K562 (cell line): ENCODE measurements at regions not wholly inside any gene's neighbourhood (a gene's known extent, or its start where the extent isn't known, plus 50 kb on each side); places are given as distances from the start of the nearest gene placed in this dataset.

Experiments used
- ATAC-seq: fragments of 200-7000 bp; cut with Tn5 transposase; 3 replicates; pipeline ENCODE4 v1.9.1; 2020; ENCODE audit warnings: moderate library complexity
- BruUV-seq: library from RNA; stranded (reverse); fragments of 400-500 nt; replicated peaks from 2 replicates; lab custom pipeline; 2021; lab: Mats Ljungman, UMichigan
- CTCF ChIA-PET: fragments of 300-600 bp; formaldehyde crosslinking; extraction: SDS; loops from one replicate; lab custom pipeline; 2021; ENCODE audit warnings: low intra/inter-chr PET ratio; lab: Yijun Ruan, JAX
- POLR2A ChIA-PET: fragments of 300-600, 350-650 bp; sonication (Branson Sonifier 250); formaldehyde crosslinking; extraction: SDS; loops from one replicate; lab custom pipeline; 2021; ENCODE audit warnings: antibody characterized with exemption, inconsistent platforms; lab: Yijun Ruan, JAX
- DNase-seq, 4 experiments: peaks; one replicate each; pipeline versions ENCODE4 v3.0.0 to v3.0.0-alpha.2; 2011 to 2018; ENCODE audit warnings: low spot score in 3 of 4, mixed read lengths in 3 of 4; ENCODE audit errors: extremely low read depth in 1 of 4
- FAIRE-seq: peaks from 2 replicates; lab custom pipeline; 2011; peaks lifted over from hg19 to GRCh38; lab: Jason Lieb, UNC
- H2AFZ ChIP-seq: 2 replicates; pipeline ENCODE4 v1.6.0; 2011; ENCODE audit warnings: low read depth, low read length, control low read depth, inconsistent platforms
- H3K27ac ChIP-seq: fragments of 200-600 bp; 3 replicates; pipeline ENCODE4 v1.8.0; 2011; ENCODE audit warnings: low read depth, mild to moderate bottlenecking, control low read depth, inconsistent platforms, low read length, moderate library complexity, mixed read lengths; ENCODE audit errors: extremely low read depth
- H3K27me3 ChIP-seq, 2 experiments: fragments of 300-600 bp in 1 of 2; 2 replicates in 1 of 2; 3 replicates in 1 of 2; pipeline versions ENCODE4 v1.6.0 to v1.8.0; 2011; ENCODE audit warnings: inconsistent platforms in 2 of 2, low read length in 2 of 2, mild to moderate bottlenecking in 1 of 2, mixed read lengths in 1 of 2, moderate library complexity in 1 of 2; ENCODE audit not compliant: control insufficient read depth in 2 of 2, insufficient read depth in 2 of 2
- H3K36me3 ChIP-seq: fragments of 300-600 bp; 3 replicates; pipeline ENCODE4 v1.8.0; 2011; ENCODE audit warnings: mild to moderate bottlenecking, low read length, inconsistent platforms; ENCODE audit not compliant: control insufficient read depth, insufficient read depth
- H3K4me1 ChIP-seq, 2 experiments: fragments of 200-600 bp in 1 of 2; replicated peaks in 1 of 2; 2 replicates in 1 of 2; 3 replicates in 1 of 2; pipeline versions ENCODE4 v1.5.1 to v1.8.0; 2011; ENCODE audit warnings: inconsistent platforms in 2 of 2, low read length in 2 of 2, mild to moderate bottlenecking in 1 of 2, mixed read lengths in 1 of 2, moderate library complexity in 1 of 2; ENCODE audit not compliant: control insufficient read depth in 2 of 2, insufficient read depth in 2 of 2
- H3K4me2 ChIP-seq: 2 replicates; pipeline ENCODE4 v1.6.1; 2011; ENCODE audit warnings: low read length, control low read depth, inconsistent platforms, mixed read lengths; ENCODE audit not compliant: insufficient read depth
- H3K4me3 ChIP-seq: fragments of 200-600 bp; sonication (generic), shearing (Covaris generic); 2 replicates; pipeline ENCODE4 v1.5.1; 2016; ENCODE audit warnings: control low read depth, inconsistent platforms
- H3K79me2 ChIP-seq: fragments of 200-600 bp; 3 replicates; pipeline ENCODE4 v1.8.0; 2011; ENCODE audit warnings: low read length, inconsistent platforms; ENCODE audit not compliant: control insufficient read depth, insufficient read depth
- H3K9ac ChIP-seq, 2 experiments: 2 replicates each; pipeline versions ENCODE4 v1.6.0 to v1.6.1; 2011; ENCODE audit warnings: low read depth in 2 of 2, low read length in 2 of 2, control low read depth in 1 of 2, inconsistent platforms in 1 of 2, mild to moderate bottlenecking in 1 of 2, mixed read lengths in 1 of 2; ENCODE audit not compliant: insufficient read depth in 1 of 2
- H3K9me1 ChIP-seq: one replicate; pipeline ENCODE4 v1.6.0; 2011; ENCODE audit warnings: inconsistent platforms, mild to moderate bottlenecking, low read length, moderate library complexity; ENCODE audit not compliant: control insufficient read depth, insufficient read depth
- H3K9me3 ChIP-seq: replicated peaks from 2 replicates; pipeline ENCODE4 v1.5.1; 2011; ENCODE audit warnings: low read depth, low read length, inconsistent platforms; ENCODE audit not compliant: control insufficient read depth, insufficient read depth
- H4K20me1 ChIP-seq: replicated peaks from 2 replicates; pipeline ENCODE4 v1.6.1; 2011; ENCODE audit warnings: low read length, inconsistent platforms, mixed read lengths; ENCODE audit not compliant: control insufficient read depth, insufficient read depth
- CBX3 ChIP-seq, 2 experiments: IDR thresholded peaks; 1 replicate in 1 of 2; 2 replicates in 1 of 2; pipeline ENCODE4 v1.6.1; 2012; ENCODE audit warnings: inconsistent platforms in 2 of 2, low read length in 2 of 2, borderline replicate concordance in 1 of 2, control low read depth in 1 of 2
- CEBPB ChIP-seq: fragments of 450-650 bp; IDR thresholded peaks from 2 replicates; pipeline ENCODE4 v1.6.1; 2016; ENCODE audit warnings: missing genetic modification characterization, missing compliant biosample characterization
- CEBPG ChIP-seq, 3 experiments: fragments of 200-800 bp in 1 of 3; sonication (Bioruptor generic) in 1 of 3; sonication (generic) in 1 of 3; formaldehyde crosslinking in 1 of 3; IDR thresholded peaks in 2 of 3; conservative IDR thresholded peaks in 1 of 3; 2 replicates each; pipeline versions ENCODE4 v1.6.1 to v1.8.0; 2016 to 2022; ENCODE audit warnings: missing compliant biosample characterization in 2 of 3, missing genetic modification characterization in 2 of 3, mild to moderate bottlenecking in 1 of 3, missing genetic modification reagents in 1 of 3
- MEIS2 ChIP-seq: fragments of 450-650 bp; IDR thresholded peaks from 2 replicates; pipeline ENCODE4 v1.6.1; 2014; ENCODE audit warnings: mild to moderate bottlenecking; ENCODE audit not compliant: partially characterized antibody
- RAD21 ChIP-seq, 2 experiments: fragments of 250-450 bp in 1 of 2; fragments of 450-650 bp in 1 of 2; sonication (Bioruptor Pico) in 1 of 2; formaldehyde crosslinking in 1 of 2; IDR thresholded peaks in 1 of 2; conservative IDR thresholded peaks in 1 of 2; 2 replicates each; pipeline versions ENCODE4 v1.4.0 to v1.8.0; 2020 to 2022; ENCODE audit warnings: mild to moderate bottlenecking in 2 of 2, moderate library complexity in 1 of 2
- ZNF165 ChIP-seq: fragments of 250-450 bp; sonication (Bioruptor Pico); IDR thresholded peaks from 2 replicates; pipeline ENCODE4 v1.4.0; 2020; ENCODE audit warnings: borderline replicate concordance
- ZZZ3 ChIP-seq: fragments of 450-650 bp; IDR thresholded peaks from 2 replicates; pipeline ENCODE4 v1.6.1; 2016; ENCODE audit warnings: antibody characterized with exemption, mild to moderate bottlenecking, moderate library complexity
- WGBS: fragments of 100-300 bp; shearing (Covaris generic); methylation state at CpG from one replicate; pipeline ENCODE4 v1.1.6; 2016; ENCODE audit warnings: low coverage, mixed read lengths; ENCODE audit not compliant: insufficient coverage; ENCODE audit errors: missing lambda C conversion rate; 5-methylcytosine and 5-hydroxymethylcytosine counted together
- in situ Hi-C: fragments of 300-500 bp; cut with MboI; formaldehyde crosslinking; loops from 4 replicates; pipeline ENCODE4 v1.15.0; 2018; ENCODE audit warnings: inconsistent platforms, mixed read lengths
- intact Hi-C: fragments of 100-400 bp; cut with micrococcal nuclease; formaldehyde crosslinking; loops from 2 replicates; pipeline ENCODE4 v1.14.2; 2022
- TF ChIP-seq, protein P1 (sequence below): fragments of 250-450 bp; sonication (Bioruptor Pico); IDR thresholded peaks from 2 replicates; pipeline ENCODE4 v1.4.0; 2020; ENCODE audit warnings: mild to moderate bottlenecking, moderate library complexity, borderline replicate concordance

- 91% methylated on average over 1 of the region's 1 CpG for WGBS
- 0 out of 3 replicates have a peak, but pooled peaks cover 3% of the 10 kb centered on the region for H3K79me2 ChIP-seq
- H3K27me3 ChIP-seq: no peaks in the 10 kb centered on the region
- H3K4me2 ChIP-seq: no peak overlapping the region
- TF ChIP-seq ZNF165 (CRISPR knock-in tag) (no peak), CEBPB (tag) (peak; percentile 92), CEBPG (CRISPR knock-in tag; IDR thresholded peaks at IDR 0.05) (no peak), CEBPG (tag; conservative IDR thresholded peaks at IDR 0.05 in 1 of 2, IDR thresholded peaks at IDR 0.05 in 1 of 2) (peak in 1 of 2 experiments; percentile 71; a peak in 3 of 4 replicates), CBX3 (IDR thresholded peaks at IDR 0.05; ENCODE audit: borderline replicate concordance in 1 of 2, low read length in 2 of 2) (no peak), MEIS2 (no peak), ZZZ3 (no peak), RAD21 (CRISPR knock-in tag; conservative IDR thresholded peaks at IDR 0.05 in 1 of 2, IDR thresholded peaks at IDR 0.05 in 1 of 2) (no peak)
- TF ChIP-seq, protein P1, sequence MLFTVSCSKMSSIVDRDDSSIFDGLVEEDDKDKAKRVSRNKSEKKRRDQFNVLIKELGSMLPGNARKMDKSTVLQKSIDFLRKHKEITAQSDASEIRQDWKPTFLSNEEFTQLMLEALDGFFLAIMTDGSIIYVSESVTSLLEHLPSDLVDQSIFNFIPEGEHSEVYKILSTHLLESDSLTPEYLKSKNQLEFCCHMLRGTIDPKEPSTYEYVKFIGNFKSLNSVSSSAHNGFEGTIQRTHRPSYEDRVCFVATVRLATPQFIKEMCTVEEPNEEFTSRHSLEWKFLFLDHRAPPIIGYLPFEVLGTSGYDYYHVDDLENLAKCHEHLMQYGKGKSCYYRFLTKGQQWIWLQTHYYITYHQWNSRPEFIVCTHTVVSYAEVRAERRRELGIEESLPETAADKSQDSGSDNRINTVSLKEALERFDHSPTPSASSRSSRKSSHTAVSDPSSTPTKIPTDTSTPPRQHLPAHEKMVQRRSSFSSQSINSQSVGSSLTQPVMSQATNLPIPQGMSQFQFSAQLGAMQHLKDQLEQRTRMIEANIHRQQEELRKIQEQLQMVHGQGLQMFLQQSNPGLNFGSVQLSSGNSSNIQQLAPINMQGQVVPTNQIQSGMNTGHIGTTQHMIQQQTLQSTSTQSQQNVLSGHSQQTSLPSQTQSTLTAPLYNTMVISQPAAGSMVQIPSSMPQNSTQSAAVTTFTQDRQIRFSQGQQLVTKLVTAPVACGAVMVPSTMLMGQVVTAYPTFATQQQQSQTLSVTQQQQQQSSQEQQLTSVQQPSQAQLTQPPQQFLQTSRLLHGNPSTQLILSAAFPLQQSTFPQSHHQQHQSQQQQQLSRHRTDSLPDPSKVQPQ (CRISPR knock-in tag): no peak
- TF ChIP-seq, all 486 proteins: peak for 2
- Histone ChIP-seq H3K27ac (no peak overlapping the region), H3K36me3 (no peaks in the 10 kb centered on the region), H4K20me1 (no peaks in the 10 kb centered on the region), H3K9ac (no peak overlapping the region), H3K4me3 (no peak overlapping the region), H2AFZ (no peak overlapping the region), H3K9me1 (no peaks in the 10 kb centered on the region), H3K9me3 (no peaks in the 10 kb centered on the region), H3K4me1 (peaks cover 0 to 5% of the 10 kb centered on the region in 2 experiments; a peak in 3 of 5 replicates)
- intact Hi-C loops: no loop called here
- POLR2A ChIA-PET: interaction anchor here (0.9 to 1.8 kb wide), 4 partner anchors 10 to 73 kb away, joined by 3 to 5 read pairs (median 4); no protein-coding TSS in a partner anchor
- CTCF ChIA-PET: no interaction called here
- BruUV-seq: no TSS peak
- ATAC-seq: no peak; the same call in 1 of the 3 replicates
- DNase-seq: no peak
- in situ Hi-C loops: loop anchor here (10.0 kb wide), 1 partner anchor 267 kb away; no protein-coding TSS in a partner anchor
- no peak for FAIRE-seq
Measured at GRCh38 chr3:152177757-152178156, 91.0 kb upstream of the MBNL1 start.
